Kidney (tissue), 13 donors: ENCODE measurements at regions not wholly inside any gene's neighbourhood (a gene's known extent, or its start where the extent isn't known, plus 50 kb on each side); places are given as distances from the start of the nearest gene placed in this dataset.
A peak's percentile ranks its signal among the peaks of the same experiment; 100 is the strongest.

ENCODE experiments used
- DNase-seq, 5 donors: peaks; one replicate each; pipeline ENCODE4 v3.0.0-alpha.2; 2013 to 2020
- FAIRE-seq: peaks from 2 replicates; lab custom pipeline; 2012; peaks lifted over from hg19 to GRCh38; lab: Jason Lieb, UNC
- H3K27ac ChIP-seq, 2 donors: one replicate each; pipeline ENCODE4 v1.7.0; 2013; ENCODE audit warnings: low read depth in 2 of 2, low read length in 2 of 2, inconsistent platforms in 1 of 2
- H3K27me3 ChIP-seq: one replicate; pipeline ENCODE4 v1.7.1; 2013; ENCODE audit warnings: low read length, inconsistent platforms; ENCODE audit not compliant: control insufficient read depth, insufficient read depth
- H3K36me3 ChIP-seq, 3 donors: one replicate each; pipeline versions ENCODE4 v1.7.0 to v1.7.1; 2013; ENCODE audit warnings: low read length in 3 of 3, control low read depth in 1 of 3, inconsistent platforms in 1 of 3; ENCODE audit not compliant: insufficient read depth in 3 of 3, control insufficient read depth in 2 of 3
- H3K4me1 ChIP-seq, 3 donors: one replicate each; pipeline versions ENCODE4 v1.7.0 to v1.7.1; 2013; ENCODE audit warnings: low read length in 3 of 3, inconsistent platforms in 1 of 3, low read depth in 1 of 3; ENCODE audit not compliant: control insufficient read depth in 2 of 3, insufficient read depth in 2 of 3
- H3K4me3 ChIP-seq, 3 donors: one replicate each; pipeline versions ENCODE4 v1.7.0 to v1.8.1; 2013; ENCODE audit warnings: low read length in 3 of 3, control low read depth in 1 of 3, inconsistent platforms in 1 of 3
- H3K9ac ChIP-seq, 3 donors: one replicate each; pipeline versions ENCODE4 v1.7.0 to v1.7.1; 2013; ENCODE audit warnings: low read length in 3 of 3, control low read depth in 1 of 3, inconsistent platforms in 1 of 3
- H3K9me3 ChIP-seq, 3 donors: one replicate each; pipeline versions ENCODE4 v1.7.0 to v1.7.1; 2013; ENCODE audit warnings: low read length in 3 of 3, control low read depth in 1 of 3, inconsistent platforms in 1 of 3; ENCODE audit not compliant: control insufficient read depth in 2 of 3, insufficient read depth in 1 of 3
- CTCF ChIP-seq: IDR thresholded peaks from 3 replicates; pipeline ENCODE4 v1.5.1; 2012; ENCODE audit warnings: mild to moderate bottlenecking, moderate library complexity, borderline replicate concordance; ENCODE audit not compliant: insufficient read depth; ENCODE audit errors: extremely low read depth
- intact Hi-C: fragments of 100-400 bp; cut with DNase I; formaldehyde crosslinking; loops from one replicate; pipeline ENCODE4 v1.11.1; 2022
- donor health status: control.
- donor health status: control.
- donor health status: control.
- donor health status: control.
- donor health status: control.
- donor health status: DM: yes; HTN: yes; CAD: no.
- donor health status: Normal renal cell carcinoma (clear cell type).

GRCh38 chr11:122383186-122383585, 267.2 kb upstream of the BLID start:
- no peak for FAIRE-seq
- Histone ChIP-seq H3K36me3 (no peaks in the 10 kb centered on the region), H3K27ac (no peak overlapping the region), H3K4me3 (no peak overlapping the region), H3K9me3 (no peaks in the 10 kb centered on the region), H3K9ac (no peak overlapping the region), H3K4me1 (no peaks in the 10 kb centered on the region), H3K27me3 (no peaks in the 10 kb centered on the region)
- no peak for DNase-seq
- intact Hi-C loops: no loop called here
- no peak for TF ChIP-seq CTCF

GRCh38 chr11:122375687-122376399, 259.8 kb upstream of the BLID start:
- no peak overlapping the region for H3K4me3 ChIP-seq
- H3K9me3 ChIP-seq: no peaks in the 10 kb centered on the region
- intact Hi-C loops: no loop called here
- H3K4me1 ChIP-seq: no peaks in the 10 kb centered on the region
- H3K27ac ChIP-seq: no peak overlapping the region
- no peak for TF ChIP-seq CTCF
- no peak overlapping the region for H3K9ac ChIP-seq
- H3K36me3 ChIP-seq: no peaks in the 10 kb centered on the region
- FAIRE-seq (no peak), DNase-seq (no peak)
- no peaks in the 10 kb centered on the region for H3K27me3 ChIP-seq

DNA sequence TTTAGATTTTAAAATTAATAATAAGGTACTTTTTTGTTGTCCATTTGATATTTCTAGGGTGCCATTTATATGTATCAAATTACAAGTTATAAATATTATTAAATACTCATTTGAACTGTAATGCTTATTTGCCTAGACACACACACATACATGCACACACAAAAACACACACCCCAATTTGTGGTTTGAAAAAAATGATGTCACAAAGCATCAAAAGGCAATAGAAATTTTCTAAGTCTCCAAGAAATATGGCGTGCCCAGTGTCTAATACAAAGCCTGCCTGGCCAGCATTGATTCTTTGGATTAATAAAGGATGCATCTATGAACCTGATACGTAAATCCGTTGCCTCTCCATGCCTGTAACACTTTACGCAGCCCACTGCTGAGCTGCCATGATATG, 252.8 kb upstream of the BLID start:
- H3K4me1 ChIP-seq: peaks cover 0 to 5% (median 0%) of the 10 kb centered on the region in 3 donors
- no peak for FAIRE-seq
- no peaks in the 10 kb centered on the region for H3K9me3 ChIP-seq
- H3K27me3 ChIP-seq: no peaks in the 10 kb centered on the region
- H3K36me3 ChIP-seq: no peaks in the 10 kb centered on the region
- no peak overlapping the region for H3K4me3 ChIP-seq
- H3K27ac ChIP-seq: no peak overlapping the region
- no peak overlapping the region for H3K9ac ChIP-seq
- intact Hi-C loops: no loop called here
- no peak for TF ChIP-seq CTCF
- no peak for DNase-seq

GRCh38 chr11:122367809-122368231, 251.8 kb upstream of the BLID start:
- peak in 3 of 5 donors; percentile 67 to 95 (median 81) for DNase-seq
- Histone ChIP-seq H3K9ac (peak overlapping the region in 1 of 3 donors; percentile 30), H3K27me3 (no peaks in the 10 kb centered on the region)

More at GRCh38 chr11:122367809-122368231, 251.8 kb upstream of the BLID start:
- no peak for TF ChIP-seq CTCF
- Histone ChIP-seq H3K9me3 (no peaks in the 10 kb centered on the region), H3K36me3 (no peaks in the 10 kb centered on the region), H3K4me1 (peaks cover 0 to 5% (median 0%) of the 10 kb centered on the region in 3 donors), H3K27ac (peak overlapping the region; percentile 74 to 77), H3K4me3 (peak overlapping the region in 1 of 3 donors; percentile 60)
- intact Hi-C loops: no loop called here
- peak; percentile 75 for FAIRE-seq
